ENCODE measurements at regions not wholly inside any gene's neighbourhood (a gene's known extent, or its start where the extent isn't known, plus 50 kb on each side); places are given as distances from the start of the nearest gene placed in this dataset.

GRCh38 chr7:69162326-69162725, 435.9 kb upstream of the AUTS2 start:
- DNase-seq (ENCODE audit: low spot score) = no peak

- no peak for DNase-seq (ENCODE audit: low spot score)
Measured at GRCh38 chr7:69162931-69163670, 435.2 kb upstream of the AUTS2 start.

- DNase-seq (ENCODE audit: low spot score) = no peak
Measured at GRCh38 chr7:69166979-69167516, 431.2 kb upstream of the AUTS2 start.

- no peak for DNase-seq (ENCODE audit: low spot score)
Measured at GRCh38 chr7:69169386-69169785, 428.9 kb upstream of the AUTS2 start.

GRCh38 chr7:69172357-69173077, 425.8 kb upstream of the AUTS2 start:
- no peak for DNase-seq (ENCODE audit: low spot score)

GRCh38 chr7:69173341-69173740, 424.9 kb upstream of the AUTS2 start:
- DNase-seq (ENCODE audit: low spot score) = no peak

GRCh38 chr7:69173846-69174245, 424.4 kb upstream of the AUTS2 start:
- no peak for DNase-seq (ENCODE audit: low spot score)

- no peak for DNase-seq (ENCODE audit: low spot score)
Measured at GRCh38 chr7:69176841-69177240, 421.4 kb upstream of the AUTS2 start.

GRCh38 chr7:69177461-69177861, 420.8 kb upstream of the AUTS2 start:
- DNase-seq (ENCODE audit: low spot score) = no peak

- no peak for DNase-seq (ENCODE audit: low spot score)
Measured at GRCh38 chr7:69177941-69178494, 420.3 kb upstream of the AUTS2 start.

GRCh38 chr7:69180662-69181061, 417.6 kb upstream of the AUTS2 start:
- DNase-seq (ENCODE audit: low spot score) = no peak

GRCh38 chr7:69182596-69183467, 415.4 kb upstream of the AUTS2 start:
- DNase-seq (ENCODE audit: low spot score) = no peak

GRCh38 chr7:69184339-69184738, 413.9 kb upstream of the AUTS2 start:
- no peak for DNase-seq (ENCODE audit: low spot score)

GRCh38 chr7:69185170-69185569, 413.1 kb upstream of the AUTS2 start:
- DNase-seq (ENCODE audit: low spot score) = no peak

- peak; percentile 9 for DNase-seq (ENCODE audit: low spot score)
Measured at GRCh38 chr7:69186974-69187373, 411.3 kb upstream of the AUTS2 start.

- DNase-seq (ENCODE audit: low spot score) = no peak
Measured at GRCh38 chr7:69187824-69188333, 410.4 kb upstream of the AUTS2 start.

- no peak for DNase-seq (ENCODE audit: low spot score)
Measured at GRCh38 chr7:69189406-69189805, 408.9 kb upstream of the AUTS2 start.

- no peak for DNase-seq (ENCODE audit: low spot score)
Measured at GRCh38 chr7:69190025-69190424, 408.2 kb upstream of the AUTS2 start.

GRCh38 chr7:69190763-69191162, 407.5 kb upstream of the AUTS2 start:
- no peak for DNase-seq (ENCODE audit: low spot score)

- DNase-seq (ENCODE audit: low spot score) = no peak
Measured at GRCh38 chr7:69192134-69192533, 406.1 kb upstream of the AUTS2 start.

GRCh38 chr7:69193061-69193460, 405.2 kb upstream of the AUTS2 start:
- no peak for DNase-seq (ENCODE audit: low spot score)

GRCh38 chr7:69196593-69196992, 401.7 kb upstream of the AUTS2 start:
- no peak for DNase-seq (ENCODE audit: low spot score)
